HG03139 (cell line): ENCODE measurements at regions not wholly inside any gene's neighbourhood (a gene's known extent, or its start where the extent isn't known, plus 50 kb on each side); places are given as distances from the start of the nearest gene placed in this dataset.

Source experiments
- ATAC-seq: cut with Tn5 transposase; IDR thresholded peaks from one replicate; pipeline ENCODE4 v1.9.1; 2021; ENCODE audit not compliant: unreplicated experiment

GRCh38 chr5:58040044-58040443 is 419.8 kb downstream of the PLK2 start:
- ATAC-seq = no peak

- no peak for ATAC-seq
Observed at GRCh38 chr5:58037899-58038298, 422.0 kb downstream of the PLK2 start.

GRCh38 chr5:58025809-58026208 is 434.1 kb downstream of the PLK2 start:
- ATAC-seq = no peak

- ATAC-seq = no peak
Observed at GRCh38 chr5:58024151-58024550, 435.7 kb downstream of the PLK2 start.

- ATAC-seq = no peak
Observed at GRCh38 chr5:58022055-58022454, 437.8 kb downstream of the PLK2 start.

GRCh38 chr5:58021466-58021865 is 438.4 kb downstream of the PLK2 start:
- no peak for ATAC-seq

GRCh38 chr5:58019614-58020013 is 440.3 kb downstream of the PLK2 start:
- no peak for ATAC-seq

- ATAC-seq = no peak
Observed at GRCh38 chr5:58018016-58018415, 441.9 kb downstream of the PLK2 start.

- no peak for ATAC-seq
Observed at GRCh38 chr5:58016877-58017276, 443.0 kb downstream of the PLK2 start.

- no peak for ATAC-seq
Observed at GRCh38 chr5:58016358-58016757, 443.5 kb downstream of the PLK2 start.

GRCh38 chr5:58015175-58015574 is 444.7 kb downstream of the PLK2 start:
- ATAC-seq = no peak

- ATAC-seq = no peak
Observed at GRCh38 chr5:58013542-58014258, 446.2 kb downstream of the PLK2 start.

GRCh38 chr5:58012801-58013315 is 447.0 kb downstream of the PLK2 start:
- ATAC-seq = no peak

GRCh38 chr5:58012102-58012501 is 447.8 kb downstream of the PLK2 start:
- no peak for ATAC-seq

GRCh38 chr5:58011301-58011700 is 448.6 kb downstream of the PLK2 start:
- no peak for ATAC-seq

GRCh38 chr5:58009754-58010153 is 450.1 kb downstream of the PLK2 start:
- no peak for ATAC-seq

GRCh38 chr5:58002323-58002722 is 457.6 kb downstream of the PLK2 start:
- ATAC-seq = no peak

- no peak for ATAC-seq
Observed at GRCh38 chr5:57993866-57994265, 466.0 kb downstream of the PLK2 start.

- no peak for ATAC-seq
Observed at GRCh38 chr5:57989378-57989777, 470.5 kb downstream of the PLK2 start.

- ATAC-seq = no peak
Observed at GRCh38 chr5:57988813-57989212, 471.1 kb downstream of the PLK2 start.

GRCh38 chr5:57987552-57987951 is 472.3 kb downstream of the PLK2 start:
- no peak for ATAC-seq

GRCh38 chr5:57986761-57987341 is 473.0 kb downstream of the PLK2 start:
- no peak for ATAC-seq

- ATAC-seq = no peak
Observed at GRCh38 chr5:57983426-57983825, 476.5 kb downstream of the PLK2 start.
